Left lobe of liver (tissue), 2 donors: ENCODE measurements at regions not wholly inside any gene's neighbourhood (a gene's known extent, or its start where the extent isn't known, plus 50 kb on each side); places are given as distances from the start of the nearest gene placed in this dataset.
"Not testable (repeated sequence)": the region's sequence is repeated elsewhere in the genome, so short reads cannot be mapped to it uniquely, and the experiment has no call there.

Experiments
- ATAC-seq: fragments of 200-7000 bp; cut with Tn5 transposase; one replicate; pipeline ENCODE4 v1.9.1; 2020; ENCODE audit warnings: mild to moderate bottlenecking, moderate library complexity
- DNase-seq: peaks from one replicate; pipeline ENCODE4 v3.0.0-alpha.2; 2020; ENCODE audit warnings: low spot score
- donor health status: DM: no; HTN: no; CAD: no; lungs with moderate emphysema.
- donor health status: DM: no; HTN: yes; CAD: no.

GRCh38 chr14:71452987-71453386, 479.2 kb upstream of the RGS6 start:
- no peak for DNase-seq
- no peak for ATAC-seq

DNA sequence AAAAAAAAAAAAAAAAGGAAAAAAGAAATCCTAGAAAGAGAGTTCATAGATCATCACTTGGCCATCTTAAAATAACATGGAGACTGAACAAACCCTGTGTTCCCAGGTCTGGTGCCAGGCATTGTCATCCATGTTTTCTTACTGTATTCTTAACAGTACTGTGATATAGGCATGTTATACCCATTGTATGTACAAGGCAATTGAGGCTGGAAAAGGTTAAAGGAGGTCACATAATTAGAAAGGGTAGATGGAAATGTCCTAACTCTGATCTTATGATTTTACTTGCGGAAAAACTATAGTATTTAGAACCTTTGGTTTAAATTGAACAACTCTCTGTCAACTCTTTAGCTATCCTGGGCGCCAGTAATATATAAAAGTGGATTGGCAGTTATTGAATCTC, 478.2 kb upstream of the RGS6 start:
- no peak for DNase-seq
- no peak for ATAC-seq

- ATAC-seq (peak; percentile 72), DNase-seq (no peak)
These were observed 477.5 kb upstream of the RGS6 start for GRCh38 chr14:71454513-71455332.

GRCh38 chr14:71460091-71460490, 472.1 kb upstream of the RGS6 start:
- DNase-seq (no peak), ATAC-seq (no peak)

DNA sequence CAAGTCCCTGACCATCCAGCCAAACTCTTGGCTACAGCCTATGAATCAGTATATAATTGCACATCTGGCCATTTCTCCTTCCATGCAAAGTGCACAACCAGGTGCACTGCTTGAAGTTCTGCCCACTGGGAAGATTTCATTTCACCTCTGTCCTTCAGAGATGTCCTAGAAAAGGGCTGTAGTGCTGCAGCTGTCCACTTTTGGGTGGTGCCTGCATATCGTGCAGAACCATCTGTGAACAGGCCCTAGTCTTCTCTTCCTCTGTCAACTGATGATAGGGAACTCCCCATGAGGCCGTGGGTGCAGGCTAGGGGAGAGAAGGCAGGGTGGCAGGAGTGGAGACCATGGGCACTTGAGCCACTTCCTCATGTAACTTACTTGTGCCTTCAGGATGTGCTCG, 470.6 kb upstream of the RGS6 start:
- DNase-seq, ATAC-seq: not testable (repeated sequence)

GRCh38 chr14:71463807-71464206, 468.4 kb upstream of the RGS6 start:
- DNase-seq (no peak), ATAC-seq (no peak)

DNA sequence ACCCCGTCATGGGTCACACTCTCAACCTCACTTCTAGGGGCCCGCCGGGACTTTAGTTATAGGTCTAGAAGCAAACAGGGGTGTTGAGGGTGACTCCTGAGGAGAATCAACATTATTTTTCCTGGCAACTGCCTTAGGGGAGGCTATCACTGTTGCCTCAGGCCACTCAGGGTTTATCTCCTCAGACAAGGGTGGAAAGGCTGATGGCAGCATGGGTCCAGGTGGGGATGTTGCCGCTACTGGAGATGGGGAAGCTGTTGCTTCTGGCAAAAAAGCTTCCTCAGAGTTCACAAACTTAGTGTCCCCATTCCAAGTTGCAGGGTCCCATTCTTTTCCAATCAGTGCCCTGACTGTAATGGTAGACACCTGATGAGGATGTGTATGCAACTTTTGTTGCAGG, 467.4 kb upstream of the RGS6 start:
- no peak for ATAC-seq

GRCh38 chr14:71465316-71465715, 466.9 kb upstream of the RGS6 start:
- no peak for DNase-seq
- no peak for ATAC-seq

More for the DNA sequence above, 467.4 kb upstream of the RGS6 start:
- no peak for DNase-seq

DNA sequence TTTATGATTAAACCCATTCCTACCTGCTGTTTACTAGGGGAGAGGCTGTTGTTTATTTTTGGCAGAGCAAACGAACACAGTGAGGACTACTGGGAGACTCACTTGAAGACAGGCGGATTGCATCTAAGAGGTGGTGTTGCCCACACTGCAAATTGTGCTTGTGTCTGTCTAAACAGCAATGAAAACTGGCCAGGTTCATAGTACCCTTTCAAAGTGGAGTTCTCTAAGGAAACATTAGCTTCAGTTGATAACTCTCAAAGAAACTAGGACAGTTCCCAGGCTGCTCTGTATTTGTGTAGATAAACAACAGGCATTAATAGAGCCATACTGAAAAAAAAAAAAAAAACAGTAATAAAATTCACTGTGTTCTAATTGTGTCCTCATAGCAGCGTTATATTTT, 466.0 kb upstream of the RGS6 start:
- ATAC-seq: no peak

DNA sequence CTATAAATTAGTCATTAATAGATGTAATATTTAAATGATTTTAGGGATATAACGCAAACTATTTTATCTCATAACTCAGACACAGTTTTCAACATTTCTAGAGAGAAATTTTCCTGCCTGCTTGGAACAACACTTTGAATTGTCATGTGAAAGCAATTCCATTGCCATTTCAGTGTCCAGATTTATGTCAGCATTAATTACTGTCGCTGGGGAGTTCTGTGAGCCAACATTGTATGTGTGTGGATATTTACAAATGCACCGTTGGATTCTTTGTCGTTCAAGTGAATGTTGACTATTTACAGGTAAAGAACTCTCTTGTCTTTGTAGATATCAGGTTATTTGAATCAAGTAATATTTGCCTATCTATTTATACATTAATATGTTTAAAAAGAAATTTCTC, 465.3 kb upstream of the RGS6 start:
- ATAC-seq (no peak), DNase-seq (no peak)

More for the DNA sequence above, 466.0 kb upstream of the RGS6 start:
- DNase-seq: no peak

- no peak for ATAC-seq
- DNase-seq: no peak
These were observed 464.8 kb upstream of the RGS6 start for GRCh38 chr14:71467361-71467811.

DNA sequence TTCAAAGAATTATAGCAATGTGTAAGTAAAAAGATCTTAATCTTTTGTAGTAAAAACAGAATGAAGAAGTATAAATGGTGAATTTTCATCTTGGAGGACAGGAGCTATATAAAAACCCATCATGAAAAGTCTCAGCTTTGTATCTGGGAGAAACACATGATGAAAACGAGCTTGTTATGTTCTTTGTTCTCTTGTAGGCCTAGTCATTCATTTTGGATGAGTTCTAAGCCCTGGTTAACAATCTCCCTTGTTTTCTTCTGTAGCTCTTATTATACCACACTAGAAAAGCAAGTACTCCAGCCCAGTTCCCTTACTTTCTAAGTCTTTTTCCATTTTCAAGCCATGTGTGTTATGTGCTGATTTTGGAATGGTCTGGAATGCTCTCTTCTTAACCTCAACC, 463.5 kb upstream of the RGS6 start:
- ATAC-seq (no peak), DNase-seq (no peak)

DNA sequence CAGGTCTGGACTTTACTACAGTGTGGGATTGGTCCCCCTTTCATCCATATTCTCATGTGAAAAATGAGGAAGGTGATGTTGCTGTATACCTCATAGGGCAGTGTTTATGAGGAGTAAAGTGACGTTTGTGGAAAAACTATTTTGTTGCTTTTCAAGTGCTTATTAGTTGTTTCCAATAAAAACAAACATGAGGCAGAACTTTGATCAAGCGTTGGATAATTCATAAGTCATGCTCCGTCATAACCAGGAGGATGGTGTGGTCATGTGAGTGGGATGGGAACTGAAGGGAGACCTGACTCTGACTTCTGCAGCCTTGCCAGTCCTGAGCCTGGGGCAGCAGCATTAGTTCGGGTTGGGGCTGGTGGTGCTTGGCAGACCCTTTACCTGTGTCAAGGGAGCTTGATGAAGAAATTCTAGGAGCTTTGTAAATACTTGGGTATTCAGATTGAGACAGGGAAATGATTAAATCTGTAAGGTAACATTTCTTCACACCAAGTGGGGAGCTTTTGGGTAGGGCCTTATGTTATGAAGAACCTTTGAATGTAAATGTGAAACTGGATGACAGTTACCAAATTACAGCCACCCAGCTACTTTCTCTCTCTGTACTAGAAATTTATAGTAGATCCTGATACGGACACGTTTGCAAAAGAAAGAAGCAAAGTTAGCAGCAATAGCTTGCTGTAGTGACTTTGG, 462.4 kb upstream of the RGS6 start:
- DNase-seq (no peak), ATAC-seq (no peak)

DNA sequence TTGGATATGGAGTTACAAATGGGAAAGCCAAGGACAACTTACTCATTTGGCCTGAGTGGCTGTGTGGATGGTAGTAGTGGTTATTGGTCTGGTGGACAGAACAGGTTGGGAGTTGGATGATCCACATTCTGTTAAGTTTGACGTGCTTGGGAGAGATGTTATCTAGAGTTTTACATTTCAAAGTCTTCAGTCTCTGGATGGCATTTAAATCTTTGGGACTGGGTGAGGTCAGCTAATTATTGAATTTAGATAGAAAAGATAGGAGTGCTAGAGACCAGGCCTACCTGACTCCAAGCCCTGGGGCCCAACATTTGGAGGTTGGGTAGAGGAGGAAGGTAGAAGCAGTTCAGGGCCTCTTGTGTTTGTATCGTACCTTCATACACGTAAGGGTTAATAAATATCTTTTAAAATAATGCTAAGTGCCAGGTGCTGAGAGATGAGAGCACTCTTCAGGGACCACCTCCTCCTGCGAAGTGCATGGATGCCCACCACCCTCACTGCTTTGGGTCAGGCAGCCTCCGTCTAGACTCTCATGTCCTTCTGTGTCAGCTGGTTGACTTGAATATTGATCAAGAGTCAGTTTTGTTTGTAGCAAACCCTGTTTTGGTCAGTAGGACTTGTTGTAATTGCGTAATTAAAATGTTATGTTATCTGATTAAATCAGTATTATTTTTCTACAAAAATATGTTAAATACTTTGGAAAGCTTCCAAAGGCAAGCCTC, 460.4 kb upstream of the RGS6 start:
- no peak for ATAC-seq

DNA sequence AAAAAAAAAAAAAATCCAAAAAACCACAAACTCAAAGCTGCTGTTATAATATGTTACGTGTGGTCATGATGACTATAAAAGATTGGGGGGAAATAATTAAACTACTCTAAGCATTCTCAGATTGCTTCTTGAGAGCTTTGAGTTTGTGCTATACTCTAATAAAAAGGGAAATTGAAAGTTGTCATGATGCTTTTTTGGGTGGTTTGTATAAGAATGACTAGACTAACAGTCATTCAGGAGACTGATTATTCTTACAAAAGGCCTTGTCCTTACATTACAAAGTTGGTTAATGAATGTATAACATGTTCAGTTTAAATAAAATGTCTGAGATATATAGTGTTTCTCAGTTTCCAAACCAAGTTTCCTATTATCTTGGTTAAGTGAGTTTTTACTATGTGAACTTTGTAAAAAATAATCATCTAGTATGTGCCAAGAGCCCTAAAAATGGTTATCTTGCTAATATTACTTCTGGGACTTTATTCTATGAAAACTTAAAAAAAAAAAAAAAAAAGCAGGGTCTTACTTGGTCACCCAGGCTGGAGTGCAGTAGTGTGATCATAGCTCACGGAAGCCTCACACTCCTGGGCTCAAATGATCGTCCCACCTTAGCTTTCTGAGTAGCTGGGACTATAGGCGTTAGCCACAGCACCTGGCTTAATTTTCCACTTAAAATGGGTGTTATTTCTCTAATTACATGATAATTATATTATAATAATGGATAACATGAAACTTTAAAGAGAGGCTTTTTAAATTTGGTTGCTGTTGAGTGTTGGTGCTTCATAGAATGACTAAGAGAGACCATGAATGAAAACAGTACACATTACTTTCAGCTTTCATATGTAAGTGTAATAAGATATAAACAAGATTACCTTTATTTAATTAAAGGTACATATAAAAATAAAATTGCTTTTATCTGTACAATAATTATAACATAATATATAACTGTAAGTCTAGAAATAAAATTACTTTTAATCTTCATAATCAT, 459.6 kb upstream of the RGS6 start:
- ATAC-seq (no peak), DNase-seq (no peak)

More for the DNA sequence above, 460.4 kb upstream of the RGS6 start:
- DNase-seq: no peak

DNA sequence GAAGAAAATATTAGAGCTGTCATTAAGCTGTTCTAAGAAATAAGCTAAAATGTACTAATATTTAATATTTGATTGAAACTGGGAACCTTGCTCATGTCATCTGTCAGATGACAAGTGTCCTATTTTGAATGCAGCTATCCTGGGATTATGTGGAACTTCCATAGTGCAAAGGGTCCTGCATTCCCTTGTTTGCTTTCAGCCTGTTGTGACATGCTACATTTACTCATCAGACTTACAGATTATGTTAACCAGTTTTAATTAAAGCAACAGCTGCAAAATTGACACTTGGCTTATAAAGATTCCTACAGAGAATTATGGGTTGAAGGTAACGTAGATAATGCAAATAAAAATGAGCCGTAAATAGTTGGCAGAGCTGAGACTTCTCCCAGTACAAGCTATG, 458.4 kb upstream of the RGS6 start:
- DNase-seq (no peak), ATAC-seq (no peak)

- ATAC-seq (no peak), DNase-seq (no peak)
These were observed 457.6 kb upstream of the RGS6 start for GRCh38 chr14:71474301-71475265.

DNA sequence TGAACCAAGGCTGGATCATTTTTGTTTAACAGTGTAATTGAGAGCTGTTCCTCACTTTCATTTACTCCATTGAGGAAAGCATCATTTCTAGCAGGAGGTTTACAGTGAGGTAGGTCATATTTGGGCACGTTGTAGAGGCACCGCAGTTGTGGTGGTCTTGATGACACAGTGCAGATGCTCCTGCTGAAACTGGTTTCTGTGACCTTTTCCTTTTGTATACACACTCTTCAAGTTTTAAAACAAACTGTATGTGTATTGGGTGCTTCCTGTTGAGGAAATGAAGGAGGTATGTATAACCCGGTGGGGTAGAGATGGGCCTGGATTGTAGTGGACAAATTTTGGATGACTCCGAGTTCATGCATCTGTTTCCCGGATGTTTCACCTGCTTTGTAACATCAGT, 456.3 kb upstream of the RGS6 start:
- DNase-seq (no peak), ATAC-seq (no peak)

DNA sequence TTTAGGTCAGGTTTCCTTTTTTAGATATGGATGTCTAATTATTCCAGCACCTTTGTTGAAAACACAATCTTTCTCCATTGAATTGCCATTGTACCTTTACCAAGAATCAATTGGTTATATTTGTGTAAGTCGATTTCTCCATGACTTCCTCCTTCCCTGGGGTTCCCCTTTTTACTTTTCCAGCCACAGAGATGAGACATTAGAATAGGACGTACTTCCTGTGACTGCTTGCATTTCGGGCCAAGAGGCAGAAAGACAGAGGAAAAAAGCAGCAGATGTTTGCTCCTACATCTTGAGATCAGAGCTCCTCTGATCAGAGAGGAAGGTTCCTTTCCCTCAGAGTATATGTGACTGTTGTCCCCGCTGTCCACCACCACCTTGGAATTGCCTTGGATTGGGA, 453.7 kb upstream of the RGS6 start:
- DNase-seq (no peak), ATAC-seq (no peak)
